SK-N-SH treated with all-trans-retinoic acid at 6 μM for 48 hours (cell line): ENCODE measurements at regions not wholly inside any gene's neighbourhood (a gene's known extent, or its start where the extent isn't known, plus 50 kb on each side); places are given as distances from the start of the nearest gene placed in this dataset.

Experiments
- CSDC2 ChIP-seq: fragments of 250-450 bp; sonication (Bioruptor Pico); IDR thresholded peaks from 2 replicates; pipeline ENCODE4 v1.5.0; 2020; ENCODE audit warnings: mild to moderate bottlenecking, moderate library complexity
- OSR1 ChIP-seq: fragments of 250-450 bp; sonication (Bioruptor Pico); IDR thresholded peaks from 2 replicates; pipeline ENCODE4 v1.8.0; 2022; ENCODE audit warnings: moderate library complexity, mild to moderate bottlenecking, inconsistent platforms
- TOX ChIP-seq: fragments of 250-450 bp; sonication (Bioruptor Pico); IDR thresholded peaks from 2 replicates; pipeline ENCODE4 v1.8.0; 2021; ENCODE audit warnings: mild to moderate bottlenecking, moderate library complexity, borderline replicate concordance
- TF ChIP-seq, protein P1 (sequence below): fragments of 250-450 bp; sonication (Bioruptor Pico); IDR thresholded peaks from 2 replicates; pipeline ENCODE4 v1.8.0; 2020; ENCODE audit warnings: mild to moderate bottlenecking, moderate library complexity, borderline replicate concordance

DNA sequence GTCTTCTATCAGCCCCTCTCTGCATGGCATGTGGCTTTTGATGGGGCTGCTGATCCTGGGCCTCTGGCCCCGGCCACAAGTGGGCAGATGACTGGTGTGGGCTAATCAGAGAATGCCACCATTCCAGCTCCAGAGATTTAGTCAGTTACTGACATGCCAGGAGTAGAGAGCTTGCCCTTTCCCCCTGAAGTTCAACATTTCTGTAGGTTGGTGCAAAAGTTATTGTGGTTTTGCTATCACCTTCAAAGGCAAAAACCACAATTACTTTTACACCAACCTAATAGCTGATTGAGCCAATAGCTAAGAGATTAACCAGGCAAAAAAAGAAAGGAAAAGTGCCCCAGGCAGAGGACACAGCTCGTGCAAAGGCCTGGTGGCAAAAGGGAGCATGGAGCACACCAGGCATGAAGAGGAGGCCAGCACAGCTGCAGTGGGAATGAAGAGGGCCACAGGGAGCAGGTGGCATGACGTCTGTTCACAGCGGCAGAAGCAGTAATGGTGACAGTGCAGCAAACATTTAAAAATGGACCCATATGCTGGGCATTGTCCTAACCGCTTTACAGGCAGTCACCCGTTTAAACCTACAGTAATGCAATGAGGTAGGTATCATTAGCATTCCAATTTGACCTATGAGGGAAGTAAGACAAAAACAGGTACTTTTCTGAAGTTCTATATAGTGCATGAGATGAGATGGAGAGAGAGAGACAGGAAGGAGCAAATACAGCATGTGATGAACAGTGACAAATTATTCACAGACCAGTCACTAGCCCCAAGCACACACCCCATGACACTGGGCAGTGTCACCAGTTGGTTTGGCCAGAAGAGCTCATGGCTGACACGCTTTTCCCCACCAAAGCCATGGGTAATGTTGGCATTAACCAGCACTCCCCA is 373.0 kb upstream of the PROK2 start:
- no peak for TF ChIP-seq TOX
- TF ChIP-seq, protein P1, sequence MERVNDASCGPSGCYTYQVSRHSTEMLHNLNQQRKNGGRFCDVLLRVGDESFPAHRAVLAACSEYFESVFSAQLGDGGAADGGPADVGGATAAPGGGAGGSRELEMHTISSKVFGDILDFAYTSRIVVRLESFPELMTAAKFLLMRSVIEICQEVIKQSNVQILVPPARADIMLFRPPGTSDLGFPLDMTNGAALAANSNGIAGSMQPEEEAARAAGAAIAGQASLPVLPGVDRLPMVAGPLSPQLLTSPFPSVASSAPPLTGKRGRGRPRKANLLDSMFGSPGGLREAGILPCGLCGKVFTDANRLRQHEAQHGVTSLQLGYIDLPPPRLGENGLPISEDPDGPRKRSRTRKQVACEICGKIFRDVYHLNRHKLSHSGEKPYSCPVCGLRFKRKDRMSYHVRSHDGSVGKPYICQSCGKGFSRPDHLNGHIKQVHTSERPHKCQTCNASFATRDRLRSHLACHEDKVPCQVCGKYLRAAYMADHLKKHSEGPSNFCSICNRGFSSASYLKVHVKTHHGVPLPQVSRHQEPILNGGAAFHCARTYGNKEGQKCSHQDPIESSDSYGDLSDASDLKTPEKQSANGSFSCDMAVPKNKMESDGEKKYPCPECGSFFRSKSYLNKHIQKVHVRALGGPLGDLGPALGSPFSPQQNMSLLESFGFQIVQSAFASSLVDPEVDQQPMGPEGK (CRISPR knock-in tag), result no peak
- TF ChIP-seq CSDC2 (CRISPR knock-in tag), result no peak
- no peak for TF ChIP-seq OSR1 (CRISPR knock-in tag)
